Neural cell (in vitro differentiated cells): ENCODE measurements at regions not wholly inside any gene's neighbourhood (a gene's known extent, or its start where the extent isn't known, plus 50 kb on each side); places are given as distances from the start of the nearest gene placed in this dataset.
"Not testable (repeated sequence)": the region's sequence is repeated elsewhere in the genome, so short reads cannot be mapped to it uniquely, and the experiment has no call there.

Experiments
- H2AFZ ChIP-seq: fragments of 200-600, 300-800 bp; sonication (generic), shearing (Covaris generic); 2 replicates; pipeline ENCODE4 v1.6.0; 2014; ENCODE audit warnings: low read depth, mild to moderate bottlenecking, antibody characterized with exemption, low read length, moderate library complexity
- H3F3A ChIP-seq: fragments of 200-600 bp; shearing (Covaris generic); 2 replicates; pipeline ENCODE4 v1.6.1; 2016; ENCODE audit warnings: mild to moderate bottlenecking, moderate library complexity, mixed read lengths, antibody characterized with exemption, low read length; ENCODE audit not compliant: insufficient read depth, poor library complexity, severe bottlenecking
- H3K27ac ChIP-seq: fragments of 200-600, 300-800 bp; sonication (generic), shearing (Covaris generic); 2 replicates; pipeline ENCODE4 v1.5.1; 2014; ENCODE audit warnings: mild to moderate bottlenecking, low read length, moderate library complexity
- H3K27me3 ChIP-seq: fragments of 300-800, 200-600 bp; sonication (generic), shearing (Covaris generic); 2 replicates; pipeline ENCODE4 v1.6.0; 2014; ENCODE audit warnings: mild to moderate bottlenecking, low read depth, low read length, moderate library complexity; ENCODE audit not compliant: insufficient read depth
- H3K36me3 ChIP-seq: fragments of 300-800, 200-600 bp; sonication (generic), shearing (Covaris generic); 2 replicates; pipeline ENCODE4 v1.5.1; 2014; ENCODE audit warnings: mild to moderate bottlenecking, antibody characterized with exemption, low read length, moderate library complexity; ENCODE audit not compliant: insufficient read depth
- H3K4me2 ChIP-seq: fragments of 300-800, 200-600 bp; sonication (generic), shearing (Covaris generic); 2 replicates; pipeline ENCODE4 v1.6.0; 2014; ENCODE audit warnings: mild to moderate bottlenecking, low read length
- H3K4me3 ChIP-seq: fragments of 300-800, 200-600 bp; sonication (generic), shearing (Covaris generic); 2 replicates; pipeline ENCODE4 v1.5.1; 2014; ENCODE audit warnings: mild to moderate bottlenecking, low read length, moderate library complexity
- H3K79me2 ChIP-seq: fragments of 200-600 bp; shearing (Covaris generic); replicated peaks from 2 replicates; pipeline ENCODE4 v1.6.0; 2014; ENCODE audit warnings: mild to moderate bottlenecking, low read length, moderate library complexity; ENCODE audit not compliant: insufficient read depth
- H3K9ac ChIP-seq: fragments of 300-800, 200-600 bp; sonication (generic), shearing (Covaris generic); 2 replicates; pipeline ENCODE4 v1.6.1; 2016; ENCODE audit warnings: mild to moderate bottlenecking, low read length, mixed read lengths
- H3K9me2 ChIP-seq: fragments of 200-600 bp; shearing (Covaris generic); 2 replicates; pipeline ENCODE4 v1.6.1; 2016; ENCODE audit warnings: mild to moderate bottlenecking, low read length, mixed read lengths; ENCODE audit not compliant: insufficient read depth
- H3K9me3 ChIP-seq: fragments of 200-600, 300-800 bp; sonication (generic), shearing (Covaris generic); 2 replicates; pipeline ENCODE4 v1.6.1; 2016; ENCODE audit warnings: mild to moderate bottlenecking, mixed run types, low read length, moderate library complexity, mixed read lengths
- H4K20me1 ChIP-seq: fragments of 200-600 bp; shearing (Covaris generic); 2 replicates; pipeline ENCODE4 v1.6.1; 2016; ENCODE audit warnings: mild to moderate bottlenecking, mixed run types; ENCODE audit not compliant: insufficient read depth
- CTCF ChIP-seq: fragments of 450-650 bp; IDR thresholded peaks from 2 replicates; pipeline ENCODE4 v1.5.1; 2014; ENCODE audit warnings: antibody characterized with exemption, mild to moderate bottlenecking, moderate library complexity; ENCODE audit not compliant: poor library complexity, severe bottlenecking
- EP300 ChIP-seq: fragments of 450-650 bp; conservative IDR thresholded peaks from 2 replicates; pipeline ENCODE4 v1.6.1; 2014; ENCODE audit warnings: antibody characterized with exemption, mild to moderate bottlenecking, moderate library complexity; ENCODE audit not compliant: poor library complexity, severe bottlenecking
- EZH2 ChIP-seq: fragments of 200-600, 300-800 bp; shearing (Covaris generic), sonication (generic); IDR thresholded peaks from 2 replicates; pipeline ENCODE4 v1.6.1; 2014; ENCODE audit warnings: antibody characterized with exemption, low read length, borderline replicate concordance, mild to moderate bottlenecking; ENCODE audit not compliant: insufficient read depth, poor library complexity, severe bottlenecking
- MXI1 ChIP-seq: fragments of 450-650 bp; conservative IDR thresholded peaks from 2 replicates; pipeline ENCODE4 v1.6.1; 2014; ENCODE audit warnings: antibody characterized with exemption, mild to moderate bottlenecking; ENCODE audit not compliant: poor library complexity, severe bottlenecking
- POLR2AphosphoS5 ChIP-seq: IDR thresholded peaks from 2 replicates; pipeline ENCODE4 v1.6.1; 2012
- RAD21 ChIP-seq: fragments of 450-650 bp; conservative IDR thresholded peaks from 2 replicates; pipeline ENCODE4 v1.6.1; 2014; ENCODE audit warnings: antibody characterized with exemption, mild to moderate bottlenecking, moderate library complexity
- REST ChIP-seq: IDR thresholded peaks from 2 replicates; pipeline ENCODE4 v1.6.1; 2012; ENCODE audit warnings: borderline replicate concordance
- SMC3 ChIP-seq: fragments of 450-650 bp; conservative IDR thresholded peaks from 2 replicates; pipeline ENCODE4 v1.6.1; 2014; ENCODE audit warnings: antibody characterized with exemption, mild to moderate bottlenecking, moderate library complexity; ENCODE audit not compliant: poor library complexity
- TAF1 ChIP-seq: IDR thresholded peaks from 2 replicates; pipeline ENCODE4 v1.6.1; 2012; ENCODE audit warnings: low read depth

GRCh38 chr2:77666251-77666980 lies 144.2 kb upstream of the LRRTM4 start:
- Histone ChIP-seq H3K4me2 (no peak overlapping the region), H3K4me3 (no peak overlapping the region), H3K9me2 (no peaks in the 10 kb centered on the region), H3K36me3 (no peaks in the 10 kb centered on the region), H3K9me3 (no peaks in the 10 kb centered on the region), H4K20me1 (no peaks in the 10 kb centered on the region), H3K79me2 (no peaks in the 10 kb centered on the region), H2AFZ (no peak overlapping the region), H3K27me3 (no peaks in the 10 kb centered on the region), H3F3A (no peaks in the 10 kb centered on the region), H3K9ac (no peak overlapping the region), H3K27ac (no peak overlapping the region)
- TF ChIP-seq POLR2AphosphoS5 (no peak), TAF1 (no peak), EP300 (no peak), CTCF (no peak), REST (no peak), MXI1 (no peak)

GRCh38 chr2:77684543-77685319 lies 162.6 kb upstream of the LRRTM4 start:
- H3K4me2 ChIP-seq, H3K9me2 ChIP-seq, H3K27me3 ChIP-seq: not testable (repeated sequence)

GRCh38 chr2:77712601-77713000 lies 190.4 kb upstream of the LRRTM4 start:
- Histone ChIP-seq H2AFZ (no peak overlapping the region), H3K27me3 (no peaks in the 10 kb centered on the region)

More at GRCh38 chr2:77684543-77685319, 162.6 kb upstream of the LRRTM4 start:
- H3K9ac ChIP-seq, H3K79me2 ChIP-seq, H3K36me3 ChIP-seq, H4K20me1 ChIP-seq, H3K4me3 ChIP-seq, H3F3A ChIP-seq, H3K9me3 ChIP-seq, H2AFZ ChIP-seq, H3K27ac ChIP-seq: not testable (repeated sequence)

More at GRCh38 chr2:77712601-77713000, 190.4 kb upstream of the LRRTM4 start:
- no peaks in the 10 kb centered on the region for H3F3A ChIP-seq
- no peaks in the 10 kb centered on the region for H3K9me3 ChIP-seq
- H3K4me3 ChIP-seq, result no peak overlapping the region
- no peaks in the 10 kb centered on the region for H3K9me2 ChIP-seq
- H3K4me2 ChIP-seq, result no peak overlapping the region
- TF ChIP-seq RAD21 (no peak), EP300 (no peak), REST (no peak), CTCF (no peak), TAF1 (no peak), EZH2 (no peak), MXI1 (no peak), SMC3 (no peak)
- no peaks in the 10 kb centered on the region for H4K20me1 ChIP-seq
- H3K9ac ChIP-seq, result no peak overlapping the region
- no peak overlapping the region for H3K27ac ChIP-seq
- no peaks in the 10 kb centered on the region for H3K79me2 ChIP-seq
- H3K36me3 ChIP-seq, result no peaks in the 10 kb centered on the region
